RPMI8226 (cell line): ENCODE measurements at regions not wholly inside any gene's neighbourhood (a gene's known extent, or its start where the extent isn't known, plus 50 kb on each side); places are given as distances from the start of the nearest gene placed in this dataset.
"Not testable (repeated sequence)": the region's sequence is repeated elsewhere in the genome, so short reads cannot be mapped to it uniquely, and the experiment has no call there.

Source experiments
- DNase-seq: peaks from one replicate; pipeline ENCODE4 v3.0.0-alpha.2; 2015

DNA sequence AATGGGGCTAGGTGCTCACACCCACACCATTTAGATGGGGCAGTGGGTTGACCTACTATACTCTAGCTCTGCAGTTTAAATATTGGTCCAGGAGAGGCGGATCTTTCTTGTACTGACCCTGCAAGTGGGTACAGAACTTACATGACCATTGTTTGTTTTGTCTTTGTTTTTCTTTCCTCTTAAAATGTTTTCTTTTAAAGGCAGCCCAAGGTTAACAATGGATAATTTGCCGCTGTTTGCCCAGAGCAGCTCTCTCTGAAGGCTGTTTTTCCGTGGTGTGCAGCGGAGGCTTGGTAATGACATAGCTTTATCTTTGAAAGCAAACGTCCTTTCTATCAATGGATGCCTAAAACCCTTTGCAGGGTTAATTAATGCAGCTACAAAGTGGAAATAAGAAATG lies 133.3 kb upstream of the MEX3C start:
- no peak for DNase-seq

- no peak for DNase-seq
These were observed 139.9 kb upstream of the MEX3C start for GRCh38 chr18:51337406-51337805.

DNA sequence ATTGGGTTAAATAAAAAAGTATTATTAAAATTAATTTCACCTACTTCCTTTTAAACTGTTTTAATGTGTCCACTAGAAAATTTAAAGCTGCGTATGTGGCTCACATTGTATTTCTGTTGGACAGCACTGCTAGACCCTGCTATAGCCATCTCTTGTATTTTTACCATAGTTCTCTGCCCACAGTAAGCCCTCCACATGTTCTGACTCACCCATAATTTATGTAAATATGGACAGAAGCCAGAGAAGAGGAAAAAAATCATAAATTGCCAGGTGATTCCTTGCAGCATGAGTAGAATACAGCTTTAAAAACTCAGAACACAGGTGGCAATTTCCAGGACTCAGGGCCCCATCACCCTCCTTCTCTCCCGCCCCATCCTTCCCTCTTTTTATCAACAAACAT lies 142.4 kb upstream of the MEX3C start:
- DNase-seq: no peak

GRCh38 chr18:51340332-51340731 lies 142.9 kb upstream of the MEX3C start:
- DNase-seq: no peak

- no peak for DNase-seq
These were observed 145.3 kb upstream of the MEX3C start for GRCh38 chr18:51342815-51343214.

- DNase-seq: no peak
These were observed 148.4 kb upstream of the MEX3C start for GRCh38 chr18:51345848-51346391.

- no peak for DNase-seq
These were observed 148.9 kb upstream of the MEX3C start for GRCh38 chr18:51346404-51346803.

DNA sequence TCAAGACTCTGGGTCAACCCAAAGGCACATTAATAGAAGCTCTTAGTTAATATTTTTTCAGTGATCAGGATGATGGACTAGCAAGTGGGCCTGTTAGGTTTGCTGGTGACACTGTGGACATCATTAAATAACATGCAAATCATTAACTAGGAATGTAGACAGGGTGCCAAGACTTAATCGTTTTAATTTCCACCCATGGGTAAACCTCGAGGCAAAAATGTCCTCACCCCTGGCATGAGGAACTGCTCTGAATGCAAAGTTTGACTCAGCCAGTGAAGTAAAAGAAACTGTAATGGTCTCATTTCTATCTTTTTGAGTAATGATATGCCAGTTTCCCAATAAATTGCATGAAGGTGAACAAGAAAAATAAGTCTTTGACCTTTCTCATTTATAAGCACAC lies 152.6 kb upstream of the MEX3C start:
- DNase-seq: no peak

- no peak for DNase-seq
These were observed 158.4 kb upstream of the MEX3C start for GRCh38 chr18:51355841-51356240.

- not testable (repeated sequence) for DNase-seq
These were observed 162.8 kb upstream of the MEX3C start for GRCh38 chr18:51360301-51360700.

DNA sequence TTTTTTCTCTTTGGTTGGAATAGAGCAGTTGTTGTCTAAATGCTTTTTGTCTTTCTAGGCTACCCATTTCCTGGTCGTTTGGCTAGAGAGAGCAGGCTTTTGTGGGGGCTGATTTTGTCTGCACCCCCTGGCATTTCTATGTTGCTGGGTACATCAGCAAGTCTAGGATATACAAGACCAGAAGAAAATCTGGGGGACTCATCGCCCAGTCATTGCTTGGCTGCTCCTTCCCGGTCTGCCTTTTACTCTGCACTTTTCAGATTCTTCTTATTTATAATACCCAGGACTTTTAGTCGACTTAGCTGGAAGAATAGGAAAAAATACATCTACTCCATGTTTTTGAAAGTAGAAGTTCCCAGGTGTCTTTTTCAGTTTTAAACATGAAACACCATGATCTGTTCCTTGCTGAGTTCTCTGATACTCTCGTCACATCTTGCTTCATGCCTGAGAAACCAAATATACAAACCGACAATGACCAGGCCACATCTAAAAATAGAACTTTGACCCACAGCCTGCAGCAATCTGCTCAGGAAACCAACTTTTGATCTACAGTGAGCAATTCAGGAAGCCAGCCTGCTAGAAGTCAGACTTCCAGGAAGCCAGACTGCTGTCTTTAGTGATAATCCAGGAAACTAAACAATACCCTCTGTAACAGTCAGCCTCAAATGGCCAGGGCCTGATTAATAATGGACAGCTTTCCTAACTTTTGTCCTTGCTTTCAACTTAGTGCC lies 163.8 kb upstream of the MEX3C start:
- peak; percentile 56 for DNase-seq

DNA sequence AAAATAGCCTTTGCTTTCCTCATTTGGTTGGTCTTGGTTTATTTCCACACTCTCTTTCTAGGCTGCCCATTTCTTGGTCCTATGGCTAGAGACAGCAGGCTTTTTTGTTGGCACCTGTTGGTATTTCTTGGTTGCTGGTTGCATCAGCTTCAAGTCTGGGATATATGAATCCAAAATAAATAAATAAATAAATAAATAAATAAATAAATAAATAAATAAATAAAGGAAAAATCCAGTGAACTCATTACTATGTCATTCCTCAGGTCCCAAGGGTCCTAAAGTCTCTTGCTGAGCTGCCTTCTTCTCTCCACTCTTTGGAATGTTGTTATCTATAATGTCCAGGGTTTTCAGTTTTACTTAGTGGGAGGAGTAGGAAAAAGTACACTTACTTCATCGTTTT lies 165.9 kb upstream of the MEX3C start:
- no peak for DNase-seq

GRCh38 chr18:51370996-51371395 lies 173.5 kb upstream of the MEX3C start:
- no peak for DNase-seq

DNA sequence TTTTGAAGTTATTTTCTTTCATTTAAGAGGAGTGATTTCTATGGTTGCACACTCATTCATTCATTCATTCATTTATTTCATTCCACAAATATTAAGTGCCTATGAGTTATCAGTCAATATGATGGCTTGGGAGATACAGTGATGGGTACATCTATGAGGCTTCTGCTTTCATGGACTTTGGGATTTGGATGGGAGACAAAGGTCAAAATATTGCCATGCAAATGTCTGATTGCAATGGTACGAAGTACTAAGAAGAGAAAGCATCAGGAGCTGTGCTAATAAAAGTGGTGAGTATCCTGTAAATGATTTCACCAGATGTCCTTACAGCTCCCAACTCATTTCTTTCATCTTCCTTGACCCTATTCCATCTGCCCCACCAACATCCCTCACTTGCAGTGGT lies 174.4 kb upstream of the MEX3C start:
- DNase-seq: no peak

- DNase-seq: no peak
These were observed 184.6 kb upstream of the MEX3C start for GRCh38 chr18:51382081-51382480.

DNA sequence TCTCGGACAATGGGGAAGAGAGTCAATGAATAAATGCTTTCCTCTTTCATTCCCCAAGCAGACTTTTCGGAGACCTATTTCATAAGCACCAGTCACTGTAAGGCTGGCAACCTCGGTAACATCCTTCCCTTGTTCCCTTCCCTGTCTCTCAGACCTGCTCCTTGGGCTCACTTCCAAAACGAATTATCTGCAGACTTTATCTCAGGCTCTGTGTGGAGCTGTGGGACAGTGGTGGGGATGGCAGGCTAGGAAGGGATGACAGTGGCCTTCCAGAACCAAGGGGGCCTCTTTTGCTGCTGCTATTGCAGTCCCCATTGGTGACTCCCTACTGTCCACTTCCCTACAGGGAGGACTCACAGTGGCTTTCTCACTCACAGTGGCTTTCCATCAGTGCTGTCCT lies 185.6 kb upstream of the MEX3C start:
- DNase-seq: no peak

GRCh38 chr18:51383711-51384110 lies 186.2 kb upstream of the MEX3C start:
- no peak for DNase-seq

GRCh38 chr18:51385270-51385669 lies 187.8 kb upstream of the MEX3C start:
- DNase-seq: no peak

DNA sequence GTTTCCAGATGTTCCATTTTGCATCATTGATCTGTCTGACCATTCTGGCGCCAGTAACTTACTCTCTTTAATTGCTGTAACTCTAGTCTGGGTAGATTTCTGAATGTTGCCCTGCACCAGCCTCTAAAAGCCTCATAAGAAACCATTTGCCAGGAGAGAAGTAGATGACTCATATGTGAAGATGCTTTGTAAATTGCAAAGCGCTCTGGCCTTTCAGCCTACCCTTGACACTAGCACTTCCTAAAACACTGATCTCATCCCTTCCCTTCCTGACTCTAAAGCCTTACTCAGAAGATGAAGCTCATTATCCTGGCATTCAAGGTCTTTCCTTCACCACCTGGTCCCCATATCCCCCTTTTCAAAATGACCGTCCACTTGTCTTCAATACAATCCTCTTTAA lies 193.2 kb upstream of the MEX3C start:
- DNase-seq: no peak

GRCh38 chr18:51391215-51391614 lies 193.7 kb upstream of the MEX3C start:
- no peak for DNase-seq

- no peak for DNase-seq
These were observed 194.2 kb upstream of the MEX3C start for GRCh38 chr18:51391731-51392130.

DNA sequence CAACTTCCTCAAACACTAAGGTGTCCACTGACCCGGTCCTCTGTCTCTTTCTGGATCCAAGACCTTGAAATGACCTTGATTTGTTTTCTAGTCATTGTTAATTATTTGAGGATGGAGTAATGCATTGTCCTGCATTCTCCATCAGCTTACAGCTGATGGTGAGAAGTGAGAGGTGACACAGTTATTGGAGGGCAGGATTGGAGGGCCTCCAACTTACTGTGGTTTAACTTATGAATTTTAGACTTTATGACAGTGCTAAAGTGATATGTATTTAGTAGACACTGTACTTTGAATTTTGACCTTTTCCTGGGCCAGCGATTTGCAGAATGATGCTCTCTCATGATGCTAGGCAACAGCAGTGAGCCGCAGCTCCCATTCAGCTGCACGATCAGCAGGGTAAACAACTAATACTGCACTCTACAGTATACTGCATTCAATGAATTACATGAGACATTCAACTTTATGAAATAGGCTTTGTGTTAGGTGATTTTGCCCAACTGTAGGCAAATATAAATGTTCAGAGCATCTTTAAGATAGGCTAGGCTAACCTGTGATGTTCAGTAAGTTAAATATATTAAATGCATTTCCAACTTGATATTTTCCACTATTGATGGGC lies 200.0 kb upstream of the MEX3C start:
- DNase-seq: no peak

DNA sequence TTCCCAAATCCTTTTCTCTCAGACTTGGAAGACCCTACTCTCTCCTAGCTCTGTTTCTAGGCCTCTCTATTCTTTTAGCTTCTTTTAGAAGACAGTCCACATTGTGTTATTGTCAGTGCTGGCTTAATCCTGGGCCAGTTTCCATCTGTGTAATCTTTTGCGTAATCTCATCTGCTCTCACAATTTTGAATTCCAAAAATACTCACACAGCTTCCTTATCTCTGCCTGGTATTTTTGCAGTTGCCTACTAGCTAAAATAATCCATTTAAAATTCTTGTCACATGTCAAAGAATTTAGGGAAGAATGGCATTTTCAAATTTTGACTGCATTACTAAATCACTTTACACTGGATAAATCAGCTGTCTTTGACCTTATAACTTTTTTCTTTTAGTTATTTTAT lies 200.6 kb upstream of the MEX3C start:
- DNase-seq: no peak

DNA sequence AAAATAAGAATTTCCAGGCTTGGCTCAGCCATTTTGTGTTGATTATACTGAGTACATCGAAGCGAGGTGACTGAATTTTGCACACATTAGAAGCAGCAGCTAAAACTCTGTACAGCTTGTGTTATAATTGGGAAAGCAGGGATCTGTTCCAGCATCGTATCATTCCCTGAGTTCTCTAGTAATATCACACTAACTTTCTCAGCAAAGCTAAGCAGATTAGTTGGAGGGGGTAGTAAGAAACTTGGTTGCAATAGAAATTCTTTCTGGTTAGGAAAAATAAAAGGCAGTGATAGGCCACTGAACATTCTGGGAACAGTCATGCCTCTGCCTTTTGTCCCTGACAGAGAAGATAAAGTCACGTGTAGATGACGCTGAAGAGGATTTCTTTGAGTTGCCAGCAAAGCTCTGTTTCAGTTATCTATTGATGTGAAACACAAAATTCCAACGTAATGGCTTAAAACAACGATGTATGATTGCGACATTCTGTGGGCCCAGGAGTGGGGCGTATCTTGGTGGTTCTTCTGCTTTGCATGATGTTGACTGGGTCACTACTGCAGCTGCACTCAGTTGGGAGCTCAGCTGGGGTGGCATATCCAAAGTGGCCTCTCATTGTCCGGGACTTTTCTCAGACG lies 202.1 kb upstream of the MEX3C start:
- DNase-seq: no peak
